SK-N-SH (cell line): ENCODE measurements at regions not wholly inside any gene's neighbourhood (a gene's known extent, or its start where the extent isn't known, plus 50 kb on each side); places are given as distances from the start of the nearest gene placed in this dataset.
"Not testable (repeated sequence)": the region's sequence is repeated elsewhere in the genome, so short reads cannot be mapped to it uniquely, and the experiment has no call there.

Source experiments
- CTCF ChIP-seq: fragments of 200-600 bp; sonication (generic); IDR thresholded peaks from 2 replicates; pipeline ENCODE4 v1.6.1; 2017; ENCODE audit warnings: antibody characterized with exemption, mild to moderate bottlenecking, moderate library complexity
- EP300 ChIP-seq, 2 experiments: IDR thresholded peaks; 2 replicates each; pipeline versions ENCODE4 v1.4.0 to v1.6.1; 2012; ENCODE audit warnings: borderline replicate concordance in 1 of 2, low read depth in 1 of 2, low read length in 1 of 2
- FOXJ3 ChIP-seq: sonication (generic); formaldehyde crosslinking; IDR thresholded peaks from 2 replicates; pipeline ENCODE4 v1.5.1; 2020; ENCODE audit warnings: mild to moderate bottlenecking, missing genetic modification reagents
- MXI1 ChIP-seq: IDR thresholded peaks from 2 replicates; pipeline ENCODE4 v1.6.1; 2012; ENCODE audit warnings: mild to moderate bottlenecking, low read depth, low read length, improper control_type of control experiment
- RCOR1 ChIP-seq: fragments of 150-350 bp; IDR thresholded peaks from 2 replicates; pipeline ENCODE4 v1.6.1; 2017; ENCODE audit warnings: antibody characterized with exemption, low read length
- RFX5 ChIP-seq: IDR thresholded peaks from 2 replicates; pipeline ENCODE4 v1.6.1; 2012; ENCODE audit warnings: mild to moderate bottlenecking, improper control_type of control experiment, low read length
- TEAD4 ChIP-seq: IDR thresholded peaks from 2 replicates; pipeline ENCODE4 v1.4.0; 2012; ENCODE audit warnings: mild to moderate bottlenecking, borderline replicate concordance; ENCODE audit not compliant: insufficient read depth
- USF2 ChIP-seq: fragments of 150-350 bp; IDR thresholded peaks from 2 replicates; pipeline ENCODE4 v1.6.1; 2017; ENCODE audit warnings: antibody characterized with exemption, low read length, low read depth, borderline replicate concordance
- YY1 ChIP-seq: IDR thresholded peaks from 2 replicates; pipeline ENCODE4 v1.4.0; 2012; ENCODE audit warnings: low read depth, mild to moderate bottlenecking
- TF ChIP-seq, protein P1 (sequence below): IDR thresholded peaks from 2 replicates; pipeline ENCODE4 v1.4.0; 2012; ENCODE audit warnings: low read depth

DNA sequence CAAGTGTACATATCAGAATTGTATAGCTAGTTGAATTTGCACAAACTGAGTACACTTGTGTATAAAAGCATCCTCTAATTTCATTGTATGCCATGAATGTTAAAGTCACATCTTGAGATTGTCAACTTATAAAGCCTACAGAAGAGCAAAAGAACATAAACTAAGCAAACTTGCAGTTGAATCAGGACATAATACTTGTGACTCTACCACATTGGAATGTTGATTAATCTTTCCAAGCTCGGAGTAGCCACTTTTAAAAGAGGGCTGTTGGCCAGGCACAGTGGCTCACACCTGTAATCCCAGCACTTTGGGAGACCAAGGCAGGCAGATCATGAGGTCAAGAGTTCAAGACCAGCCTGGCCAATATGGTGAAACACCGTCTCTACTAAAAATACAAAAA, 1220.8 kb upstream of the B3GALT2 start:
- TF ChIP-seq CTCF; YY1; TEAD4; EP300 (IDR thresholded peaks at IDR 0.05; ENCODE audit: borderline replicate concordance in 1 of 2, low read depth in 1 of 2, low read length in 1 of 2); USF2; RCOR1; RFX5; FOXJ3 (CRISPR knock-in tag); MXI1: not testable (repeated sequence)
- TF ChIP-seq, protein P1, sequence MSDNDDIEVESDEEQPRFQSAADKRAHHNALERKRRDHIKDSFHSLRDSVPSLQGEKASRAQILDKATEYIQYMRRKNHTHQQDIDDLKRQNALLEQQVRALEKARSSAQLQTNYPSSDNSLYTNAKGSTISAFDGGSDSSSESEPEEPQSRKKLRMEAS = not testable (repeated sequence)
